Glutamatergic neuron (in vitro differentiated cells): ENCODE measurements at regions not wholly inside any gene's neighbourhood (a gene's known extent, or its start where the extent isn't known, plus 50 kb on each side); places are given as distances from the start of the nearest gene placed in this dataset.

Source experiments
- DNase-seq: peaks from one replicate; pipeline ENCODE4 v3.0.0; 2022
- H3K27ac Mint-ChIP-seq: one replicate; pipeline ENCODE4 v1.8.0; 2020; ENCODE audit warnings: mild to moderate bottlenecking, mixed read lengths, inconsistent platforms; ENCODE audit not compliant: unreplicated experiment
- H3K27me3 Mint-ChIP-seq: one replicate; pipeline ENCODE4 v1.8.0; 2020; ENCODE audit warnings: mild to moderate bottlenecking, moderate library complexity, mixed read lengths, inconsistent platforms; ENCODE audit not compliant: unreplicated experiment
- H3K36me3 Mint-ChIP-seq: one replicate; pipeline ENCODE4 v1.8.0; 2020; ENCODE audit warnings: mild to moderate bottlenecking, mixed read lengths, inconsistent platforms; ENCODE audit not compliant: unreplicated experiment
- H3K4me1 Mint-ChIP-seq: one replicate; pipeline ENCODE4 v1.8.0; 2020; ENCODE audit warnings: mild to moderate bottlenecking, low read depth, mixed read lengths, inconsistent platforms; ENCODE audit not compliant: unreplicated experiment
- H3K4me3 Mint-ChIP-seq: one replicate; pipeline ENCODE4 v1.8.0; 2020; ENCODE audit warnings: mild to moderate bottlenecking, mixed read lengths, inconsistent platforms; ENCODE audit not compliant: unreplicated experiment
- H3K9me3 Mint-ChIP-seq: one replicate; pipeline ENCODE4 v1.8.0; 2020; ENCODE audit warnings: mild to moderate bottlenecking, moderate library complexity, mixed read lengths, inconsistent platforms; ENCODE audit not compliant: unreplicated experiment
- TF ChIP-seq, protein P1 (sequence below): fragments of 200-600 bp; sonication (generic); IDR thresholded peaks from one replicate; pipeline ENCODE4 v1.5.0; 2021; ENCODE audit not compliant: partially characterized antibody, unreplicated experiment

DNA sequence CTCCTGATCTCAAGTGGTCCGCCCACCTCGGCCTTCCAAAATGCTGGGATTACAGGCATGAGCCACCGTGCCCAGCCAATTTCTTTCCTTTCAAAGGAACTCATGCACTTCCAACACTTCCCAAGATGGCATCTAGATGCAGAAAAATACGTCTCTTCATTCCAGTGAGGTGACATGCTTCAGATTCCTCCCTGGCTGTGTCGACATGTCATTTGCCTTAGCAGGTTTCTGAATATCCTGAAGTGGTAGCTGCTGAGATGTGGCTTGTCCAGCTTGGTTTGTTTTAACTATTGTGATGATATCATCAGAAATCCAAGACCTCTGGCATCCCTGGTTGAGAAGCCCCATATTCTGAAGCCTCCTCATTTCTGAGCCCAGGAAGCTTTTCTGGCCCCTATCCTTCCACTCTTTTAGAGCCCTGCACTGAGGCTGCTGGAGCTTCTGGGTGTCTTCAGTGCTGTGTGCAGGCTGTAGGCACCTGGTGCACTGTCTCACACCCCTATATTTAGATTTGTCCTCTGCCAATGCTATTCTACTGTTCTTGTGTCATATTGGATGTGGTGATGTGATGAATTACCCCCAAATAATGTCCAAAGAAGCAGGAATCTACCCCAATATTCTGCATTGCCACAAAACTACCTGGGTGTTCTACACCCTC, 73.3 kb upstream of the E2F3 start:
- DNase-seq, result no peak
- H3K27me3 Mint-ChIP-seq, result no peaks in the 10 kb centered on the region
- TF ChIP-seq, protein P1, sequence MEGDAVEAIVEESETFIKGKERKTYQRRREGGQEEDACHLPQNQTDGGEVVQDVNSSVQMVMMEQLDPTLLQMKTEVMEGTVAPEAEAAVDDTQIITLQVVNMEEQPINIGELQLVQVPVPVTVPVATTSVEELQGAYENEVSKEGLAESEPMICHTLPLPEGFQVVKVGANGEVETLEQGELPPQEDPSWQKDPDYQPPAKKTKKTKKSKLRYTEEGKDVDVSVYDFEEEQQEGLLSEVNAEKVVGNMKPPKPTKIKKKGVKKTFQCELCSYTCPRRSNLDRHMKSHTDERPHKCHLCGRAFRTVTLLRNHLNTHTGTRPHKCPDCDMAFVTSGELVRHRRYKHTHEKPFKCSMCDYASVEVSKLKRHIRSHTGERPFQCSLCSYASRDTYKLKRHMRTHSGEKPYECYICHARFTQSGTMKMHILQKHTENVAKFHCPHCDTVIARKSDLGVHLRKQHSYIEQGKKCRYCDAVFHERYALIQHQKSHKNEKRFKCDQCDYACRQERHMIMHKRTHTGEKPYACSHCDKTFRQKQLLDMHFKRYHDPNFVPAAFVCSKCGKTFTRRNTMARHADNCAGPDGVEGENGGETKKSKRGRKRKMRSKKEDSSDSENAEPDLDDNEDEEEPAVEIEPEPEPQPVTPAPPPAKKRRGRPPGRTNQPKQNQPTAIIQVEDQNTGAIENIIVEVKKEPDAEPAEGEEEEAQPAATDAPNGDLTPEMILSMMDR, result no peak
- H3K9me3 Mint-ChIP-seq, result no peaks in the 10 kb centered on the region
- no peak overlapping the region for H3K27ac Mint-ChIP-seq
- peaks cover 3% of the 10 kb centered on the region for H3K4me1 Mint-ChIP-seq
- no peaks in the 10 kb centered on the region for H3K36me3 Mint-ChIP-seq
- no peak overlapping the region for H3K4me3 Mint-ChIP-seq

GRCh38 chr6:20328924-20329300, 72.8 kb upstream of the E2F3 start:
- Mint-ChIP-seq H3K9me3 (no peaks in the 10 kb centered on the region), H3K4me3 (no peak overlapping the region), H3K27me3 (no peaks in the 10 kb centered on the region), H3K36me3 (no peaks in the 10 kb centered on the region), H3K27ac (no peak overlapping the region), H3K4me1 (peaks cover 3% of the 10 kb centered on the region)
- TF ChIP-seq, protein P1, result no peak
- DNase-seq, result no peak

DNA sequence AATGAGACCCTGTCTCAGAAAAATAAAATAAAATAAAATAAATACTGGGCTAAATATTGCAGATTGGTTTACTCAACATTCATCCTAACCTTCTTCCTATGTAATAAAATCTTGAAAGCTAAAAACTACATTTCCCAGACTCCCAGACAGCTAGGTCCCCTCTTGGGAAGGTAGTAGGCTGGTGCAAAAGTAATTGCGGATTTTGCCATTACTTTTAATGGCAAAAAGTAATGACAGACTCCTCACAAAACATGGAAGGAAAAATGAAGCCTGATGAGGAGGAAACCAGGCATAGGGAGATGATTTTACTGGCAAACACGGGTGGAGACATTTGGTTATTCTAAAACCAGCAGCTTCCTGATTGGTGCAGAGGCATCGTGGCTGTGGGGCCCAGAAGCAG, 70.6 kb upstream of the E2F3 start:
- H3K27ac Mint-ChIP-seq, result no peak overlapping the region
- DNase-seq, result no peak
- H3K9me3 Mint-ChIP-seq, result no peaks in the 10 kb centered on the region
- H3K4me1 Mint-ChIP-seq, result peaks cover 3% of the 10 kb centered on the region
- no peaks in the 10 kb centered on the region for H3K27me3 Mint-ChIP-seq
- TF ChIP-seq, protein P1, result no peak
- H3K4me3 Mint-ChIP-seq, result no peak overlapping the region
- H3K36me3 Mint-ChIP-seq, result no peaks in the 10 kb centered on the region

- Mint-ChIP-seq H3K4me1 (peaks cover 3% of the 10 kb centered on the region), H3K4me3 (no peak overlapping the region), H3K27me3 (no peaks in the 10 kb centered on the region), H3K36me3 (no peaks in the 10 kb centered on the region), H3K9me3 (no peaks in the 10 kb centered on the region), H3K27ac (no peak overlapping the region)
- no peak for DNase-seq
- TF ChIP-seq, protein P1, result no peak
These were observed 70.1 kb upstream of the E2F3 start for GRCh38 chr6:20331625-20332024.

DNA sequence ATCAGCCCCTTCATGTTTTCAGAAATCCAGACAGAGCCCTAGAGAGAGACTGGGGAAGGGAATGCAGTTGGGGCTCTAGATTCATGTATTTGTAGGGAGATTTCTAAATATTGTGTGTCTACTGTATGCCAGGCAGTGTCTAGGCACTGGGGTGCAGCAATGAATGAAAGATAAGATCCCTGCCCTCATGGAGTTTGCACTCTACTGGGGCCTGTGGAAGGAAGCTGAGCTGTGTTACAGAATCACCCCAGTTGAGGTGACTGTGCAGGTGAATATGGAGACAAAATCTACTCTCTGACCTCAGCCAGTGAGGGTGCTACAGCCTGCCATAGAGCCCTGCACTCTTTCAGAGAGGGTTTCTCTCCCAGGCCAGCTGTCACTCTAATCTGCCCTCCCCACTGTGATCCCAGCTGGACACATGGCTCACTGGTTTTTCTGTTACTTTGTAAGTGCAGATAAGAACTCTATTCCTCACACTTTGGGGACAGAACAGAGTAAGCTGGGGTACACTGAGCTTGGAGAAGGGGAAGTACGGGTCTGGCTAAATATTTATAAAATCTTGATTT, 69.2 kb upstream of the E2F3 start:
- Mint-ChIP-seq H3K9me3 (no peaks in the 10 kb centered on the region), H3K36me3 (no peaks in the 10 kb centered on the region), H3K4me1 (peaks cover 3% of the 10 kb centered on the region), H3K4me3 (no peak overlapping the region), H3K27me3 (no peaks in the 10 kb centered on the region), H3K27ac (no peak overlapping the region)
- peak; percentile 20 for DNase-seq
- TF ChIP-seq, protein P1, result no peak
